ENCODE measurements at regions not wholly inside any gene's neighbourhood (a gene's known extent, or its start where the extent isn't known, plus 50 kb on each side); places are given as distances from the start of the nearest gene placed in this dataset.

- Histone ChIP-seq H3K27ac (no peak overlapping the region), H3K36me3 (no peaks in the 10 kb centered on the region), H3K4me3 (no peak overlapping the region), H3K27me3 (replicated peaks; ENCODE audit: insufficient read depth) (no peaks in the 10 kb centered on the region), H3K4me1 (replicated peaks) (no peaks in the 10 kb centered on the region), H3K9me3 (no peaks in the 10 kb centered on the region)
- intact Hi-C loops (cut with DNase I): no loop called here
- TF ChIP-seq POLR2A (IDR thresholded peaks at IDR 0.05) (no peak), CTCF (IDR thresholded peaks at IDR 0.05) (no peak), POLR2AphosphoS5 (IDR thresholded peaks at IDR 0.05) (no peak)
- WGBS: 73% methylated on average over 1 of the region's 1 CpG
- DNase-seq (ENCODE audit: low spot score): no peak
Measured at GRCh38 chr4:157795495-157795894, 377.3 kb downstream of the GASK1B start.

GRCh38 chr4:157792716-157793115, 380.1 kb downstream of the GASK1B start:
- DNase-seq (ENCODE audit: low spot score): no peak
- no peaks in the 10 kb centered on the region for H3K36me3 ChIP-seq
- no peak overlapping the region for H3K4me3 ChIP-seq
- no peaks in the 10 kb centered on the region for H3K4me1 ChIP-seq (replicated peaks)
- intact Hi-C loops (cut with DNase I): no loop called here
- no peaks in the 10 kb centered on the region for H3K27me3 ChIP-seq (replicated peaks; ENCODE audit: insufficient read depth)
- no peaks in the 10 kb centered on the region for H3K9me3 ChIP-seq
- TF ChIP-seq CTCF (IDR thresholded peaks at IDR 0.05) (no peak), POLR2A (IDR thresholded peaks at IDR 0.05) (no peak), POLR2AphosphoS5 (IDR thresholded peaks at IDR 0.05) (no peak)
- H3K27ac ChIP-seq: no peak overlapping the region

GRCh38 chr4:157791236-157791635, 381.6 kb downstream of the GASK1B start:
- H3K4me3 ChIP-seq: no peak overlapping the region
- no peaks in the 10 kb centered on the region for H3K9me3 ChIP-seq
- 50% methylated on average over 1 of the region's 1 CpG for WGBS
- H3K4me1 ChIP-seq (replicated peaks): no peaks in the 10 kb centered on the region
- no peaks in the 10 kb centered on the region for H3K36me3 ChIP-seq
- DNase-seq (ENCODE audit: low spot score): no peak
- TF ChIP-seq POLR2AphosphoS5 (IDR thresholded peaks at IDR 0.05) (no peak), CTCF (IDR thresholded peaks at IDR 0.05) (no peak)
- no peak overlapping the region for H3K27ac ChIP-seq
- H3K27me3 ChIP-seq (replicated peaks; ENCODE audit: insufficient read depth): no peaks in the 10 kb centered on the region
- intact Hi-C loops (cut with DNase I): no loop called here

GRCh38 chr4:157787618-157788017, 385.2 kb downstream of the GASK1B start:
- DNase-seq (ENCODE audit: low spot score): no peak
- Histone ChIP-seq H3K4me1 (replicated peaks) (no peaks in the 10 kb centered on the region), H3K36me3 (no peaks in the 10 kb centered on the region), H3K27ac (no peak overlapping the region), H3K27me3 (replicated peaks; ENCODE audit: insufficient read depth) (no peaks in the 10 kb centered on the region), H3K9me3 (no peaks in the 10 kb centered on the region), H3K4me3 (no peak overlapping the region)
- TF ChIP-seq POLR2A (IDR thresholded peaks at IDR 0.05) (no peak), POLR2AphosphoS5 (IDR thresholded peaks at IDR 0.05) (no peak), CTCF (IDR thresholded peaks at IDR 0.05) (no peak)
- intact Hi-C loops (cut with DNase I): no loop called here
- 88% methylated on average over 2 of the region's 2 CpGs for WGBS

- no peaks in the 10 kb centered on the region for H3K9me3 ChIP-seq
- no peaks in the 10 kb centered on the region for H3K27me3 ChIP-seq (replicated peaks; ENCODE audit: insufficient read depth)
- DNase-seq (ENCODE audit: low spot score): no peak
- WGBS: 57% methylated on average over 2 of the region's 2 CpGs
- intact Hi-C loops (cut with DNase I): no loop called here
- no peak overlapping the region for H3K27ac ChIP-seq
- H3K4me1 ChIP-seq (replicated peaks): no peaks in the 10 kb centered on the region
- no peaks in the 10 kb centered on the region for H3K36me3 ChIP-seq
- no peak overlapping the region for H3K4me3 ChIP-seq
- TF ChIP-seq CTCF (IDR thresholded peaks at IDR 0.05) (no peak), POLR2AphosphoS5 (IDR thresholded peaks at IDR 0.05) (no peak), POLR2A (IDR thresholded peaks at IDR 0.05) (no peak)
Measured at GRCh38 chr4:157781361-157781760, 391.5 kb downstream of the GASK1B start.

Data from prostate gland (tissue), 2 donors.